ENCODE measurements at regions not wholly inside any gene's neighbourhood (a gene's known extent, or its start where the extent isn't known, plus 50 kb on each side); places are given as distances from the start of the nearest gene placed in this dataset.

GRCh38 chr11:69970785-69971535, 107.2 kb upstream of the ANO1 start:
- no peak for DNase-seq (ENCODE audit: low spot score)

GRCh38 chr11:69971741-69972140, 106.4 kb upstream of the ANO1 start:
- no peak for DNase-seq (ENCODE audit: low spot score)

GRCh38 chr11:69972351-69972802, 105.7 kb upstream of the ANO1 start:
- DNase-seq (ENCODE audit: low spot score): no peak

GRCh38 chr11:69974528-69974927, 103.6 kb upstream of the ANO1 start:
- no peak for DNase-seq (ENCODE audit: low spot score)

GRCh38 chr11:69975822-69976221, 102.3 kb upstream of the ANO1 start:
- no peak for DNase-seq (ENCODE audit: low spot score)

- DNase-seq (ENCODE audit: low spot score): no peak
Measured at GRCh38 chr11:69976794-69977193, 101.3 kb upstream of the ANO1 start.

- DNase-seq (ENCODE audit: low spot score): no peak
Measured at GRCh38 chr11:69977951-69978350, 100.2 kb upstream of the ANO1 start.

GRCh38 chr11:69978841-69979614, 99.1 kb upstream of the ANO1 start:
- no peak for DNase-seq (ENCODE audit: low spot score)

GRCh38 chr11:69979632-69980031, 98.5 kb upstream of the ANO1 start:
- no peak for DNase-seq (ENCODE audit: low spot score)

GRCh38 chr11:69981119-69981784, 96.9 kb upstream of the ANO1 start:
- no peak for DNase-seq (ENCODE audit: low spot score)

- no peak for DNase-seq (ENCODE audit: low spot score)
Measured at GRCh38 chr11:69982690-69983570, 95.2 kb upstream of the ANO1 start.

GRCh38 chr11:69983571-69983877, 94.6 kb upstream of the ANO1 start:
- DNase-seq (ENCODE audit: low spot score): no peak

- DNase-seq (ENCODE audit: low spot score): no peak
Measured at GRCh38 chr11:69983897-69984438, 94.1 kb upstream of the ANO1 start.

- DNase-seq (ENCODE audit: low spot score): no peak
Measured at GRCh38 chr11:69984457-69985261, 93.5 kb upstream of the ANO1 start.

GRCh38 chr11:69985331-69985640, 92.8 kb upstream of the ANO1 start:
- no peak for DNase-seq (ENCODE audit: low spot score)

- no peak for DNase-seq (ENCODE audit: low spot score)
Measured at GRCh38 chr11:69985641-69986439, 92.3 kb upstream of the ANO1 start.

- DNase-seq (ENCODE audit: low spot score): no peak
Measured at GRCh38 chr11:69986440-69986787, 91.7 kb upstream of the ANO1 start.

- DNase-seq (ENCODE audit: low spot score): no peak
Measured at GRCh38 chr11:69986830-69987229, 91.3 kb upstream of the ANO1 start.

- DNase-seq (ENCODE audit: low spot score): no peak
Measured at GRCh38 chr11:69992026-69992425, 86.1 kb upstream of the ANO1 start.

GRCh38 chr11:69992943-69993694, 85.0 kb upstream of the ANO1 start:
- no peak for DNase-seq (ENCODE audit: low spot score)
